ENCODE measurements at regions not wholly inside any gene's neighbourhood (a gene's known extent, or its start where the extent isn't known, plus 50 kb on each side); places are given as distances from the start of the nearest gene placed in this dataset.

GRCh38 chr1:213549982-213550381 lies 437.8 kb upstream of the PROX1 start:
- intact Hi-C loops (cut with DNase I, micrococcal nuclease): no loop called here
- H3K4me3 ChIP-seq (ENCODE audit: low read length): no peak overlapping the region
- no peaks in the 10 kb centered on the region for H3K36me3 Mint-ChIP-seq (ENCODE audit: low read depth)
- no peaks in the 10 kb centered on the region for H3K27me3 ChIP-seq (ENCODE audit: control insufficient read depth in 1 of 2, insufficient read depth in 2 of 2, low read length in 2 of 2)
- no peaks in the 10 kb centered on the region for H3K4me1 ChIP-seq (ENCODE audit: insufficient read depth, low read length)
- no peak overlapping the region for H3K4me3 Mint-ChIP-seq
- H3K27ac Mint-ChIP-seq: no peak overlapping the region
- no peaks in the 10 kb centered on the region for H3K27me3 Mint-ChIP-seq
- H3K36me3 ChIP-seq (ENCODE audit: insufficient read depth, low read length): no peaks in the 10 kb centered on the region
- no peak overlapping the region for H3K27ac ChIP-seq (ENCODE audit: low read depth in 1 of 2, low read length in 2 of 2)
- DNase-seq (no peak), ATAC-seq (ENCODE audit: poor library complexity) (no peak)
- CTCF ChIA-PET: no interaction called here
- POLR2A ChIA-PET: no interaction called here
- H3K9me3 Mint-ChIP-seq: no peaks in the 10 kb centered on the region
- no peaks in the 10 kb centered on the region for H3K4me1 Mint-ChIP-seq (ENCODE audit: low read depth)
- TF ChIP-seq, protein P1, sequence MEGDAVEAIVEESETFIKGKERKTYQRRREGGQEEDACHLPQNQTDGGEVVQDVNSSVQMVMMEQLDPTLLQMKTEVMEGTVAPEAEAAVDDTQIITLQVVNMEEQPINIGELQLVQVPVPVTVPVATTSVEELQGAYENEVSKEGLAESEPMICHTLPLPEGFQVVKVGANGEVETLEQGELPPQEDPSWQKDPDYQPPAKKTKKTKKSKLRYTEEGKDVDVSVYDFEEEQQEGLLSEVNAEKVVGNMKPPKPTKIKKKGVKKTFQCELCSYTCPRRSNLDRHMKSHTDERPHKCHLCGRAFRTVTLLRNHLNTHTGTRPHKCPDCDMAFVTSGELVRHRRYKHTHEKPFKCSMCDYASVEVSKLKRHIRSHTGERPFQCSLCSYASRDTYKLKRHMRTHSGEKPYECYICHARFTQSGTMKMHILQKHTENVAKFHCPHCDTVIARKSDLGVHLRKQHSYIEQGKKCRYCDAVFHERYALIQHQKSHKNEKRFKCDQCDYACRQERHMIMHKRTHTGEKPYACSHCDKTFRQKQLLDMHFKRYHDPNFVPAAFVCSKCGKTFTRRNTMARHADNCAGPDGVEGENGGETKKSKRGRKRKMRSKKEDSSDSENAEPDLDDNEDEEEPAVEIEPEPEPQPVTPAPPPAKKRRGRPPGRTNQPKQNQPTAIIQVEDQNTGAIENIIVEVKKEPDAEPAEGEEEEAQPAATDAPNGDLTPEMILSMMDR (IDR thresholded peaks at IDR 0.05): no peak
- H3K9me3 ChIP-seq (ENCODE audit: control insufficient read depth in 1 of 2, insufficient read depth in 1 of 2, low read length in 2 of 2): no peaks in the 10 kb centered on the region

- TF ChIP-seq, protein P1 (IDR thresholded peaks at IDR 0.05): no peak
- Mint-ChIP-seq H3K27me3 (no peaks in the 10 kb centered on the region), H3K36me3 (ENCODE audit: low read depth) (no peaks in the 10 kb centered on the region)
These were observed 437.0 kb upstream of the PROX1 start for GRCh38 chr1:213550804-213551203.

GRCh38 chr1:213552045-213552444 lies 435.7 kb upstream of the PROX1 start:
- no peaks in the 10 kb centered on the region for H3K36me3 ChIP-seq (ENCODE audit: insufficient read depth, low read length)
- H3K27ac Mint-ChIP-seq: no peak overlapping the region
- CTCF ChIA-PET: no interaction called here
- no peaks in the 10 kb centered on the region for H3K4me1 ChIP-seq (ENCODE audit: insufficient read depth, low read length)
- no peak overlapping the region for H3K27ac ChIP-seq (ENCODE audit: low read depth in 1 of 2, low read length in 2 of 2)
- DNase-seq: no peak
- no peaks in the 10 kb centered on the region for H3K27me3 Mint-ChIP-seq
- H3K4me3 Mint-ChIP-seq: no peak overlapping the region
- no peaks in the 10 kb centered on the region for H3K4me1 Mint-ChIP-seq (ENCODE audit: low read depth)
- H3K36me3 Mint-ChIP-seq (ENCODE audit: low read depth): no peaks in the 10 kb centered on the region
- TF ChIP-seq, protein P1 (IDR thresholded peaks at IDR 0.05): no peak
- no peaks in the 10 kb centered on the region for H3K27me3 ChIP-seq (ENCODE audit: control insufficient read depth in 1 of 2, insufficient read depth in 2 of 2, low read length in 2 of 2)
- POLR2A ChIA-PET: no interaction called here
- H3K9me3 Mint-ChIP-seq: no peaks in the 10 kb centered on the region
- ATAC-seq (ENCODE audit: poor library complexity): no peak
- no peak overlapping the region for H3K4me3 ChIP-seq (ENCODE audit: low read length)
- no peaks in the 10 kb centered on the region for H3K9me3 ChIP-seq (ENCODE audit: control insufficient read depth in 1 of 2, insufficient read depth in 1 of 2, low read length in 2 of 2)
- intact Hi-C loops (cut with DNase I, micrococcal nuclease): no loop called here

More at GRCh38 chr1:213550804-213551203, 437.0 kb upstream of the PROX1 start:
- Mint-ChIP-seq H3K4me3 (no peak overlapping the region), H3K4me1 (ENCODE audit: low read depth) (no peaks in the 10 kb centered on the region), H3K27ac (no peak overlapping the region), H3K9me3 (no peaks in the 10 kb centered on the region)
- no peak for ATAC-seq (ENCODE audit: poor library complexity)
- ChIA-PET POLR2A (no interaction called here), CTCF (no interaction called here)
- Histone ChIP-seq H3K36me3 (ENCODE audit: insufficient read depth, low read length) (no peaks in the 10 kb centered on the region), H3K27ac (ENCODE audit: low read depth in 1 of 2, low read length in 2 of 2) (no peak overlapping the region), H3K27me3 (ENCODE audit: control insufficient read depth in 1 of 2, insufficient read depth in 2 of 2, low read length in 2 of 2) (no peaks in the 10 kb centered on the region), H3K9me3 (ENCODE audit: control insufficient read depth in 1 of 2, insufficient read depth in 1 of 2, low read length in 2 of 2) (no peaks in the 10 kb centered on the region), H3K4me1 (ENCODE audit: insufficient read depth, low read length) (no peaks in the 10 kb centered on the region), H3K4me3 (ENCODE audit: low read length) (no peak overlapping the region)
- no peak for DNase-seq
- intact Hi-C loops (cut with DNase I, micrococcal nuclease): no loop called here

Data from CD4-positive, alpha-beta T cell (primary cell).